ENCODE measurements at regions not wholly inside any gene's neighbourhood (a gene's known extent, or its start where the extent isn't known, plus 50 kb on each side); places are given as distances from the start of the nearest gene placed in this dataset.

DNA sequence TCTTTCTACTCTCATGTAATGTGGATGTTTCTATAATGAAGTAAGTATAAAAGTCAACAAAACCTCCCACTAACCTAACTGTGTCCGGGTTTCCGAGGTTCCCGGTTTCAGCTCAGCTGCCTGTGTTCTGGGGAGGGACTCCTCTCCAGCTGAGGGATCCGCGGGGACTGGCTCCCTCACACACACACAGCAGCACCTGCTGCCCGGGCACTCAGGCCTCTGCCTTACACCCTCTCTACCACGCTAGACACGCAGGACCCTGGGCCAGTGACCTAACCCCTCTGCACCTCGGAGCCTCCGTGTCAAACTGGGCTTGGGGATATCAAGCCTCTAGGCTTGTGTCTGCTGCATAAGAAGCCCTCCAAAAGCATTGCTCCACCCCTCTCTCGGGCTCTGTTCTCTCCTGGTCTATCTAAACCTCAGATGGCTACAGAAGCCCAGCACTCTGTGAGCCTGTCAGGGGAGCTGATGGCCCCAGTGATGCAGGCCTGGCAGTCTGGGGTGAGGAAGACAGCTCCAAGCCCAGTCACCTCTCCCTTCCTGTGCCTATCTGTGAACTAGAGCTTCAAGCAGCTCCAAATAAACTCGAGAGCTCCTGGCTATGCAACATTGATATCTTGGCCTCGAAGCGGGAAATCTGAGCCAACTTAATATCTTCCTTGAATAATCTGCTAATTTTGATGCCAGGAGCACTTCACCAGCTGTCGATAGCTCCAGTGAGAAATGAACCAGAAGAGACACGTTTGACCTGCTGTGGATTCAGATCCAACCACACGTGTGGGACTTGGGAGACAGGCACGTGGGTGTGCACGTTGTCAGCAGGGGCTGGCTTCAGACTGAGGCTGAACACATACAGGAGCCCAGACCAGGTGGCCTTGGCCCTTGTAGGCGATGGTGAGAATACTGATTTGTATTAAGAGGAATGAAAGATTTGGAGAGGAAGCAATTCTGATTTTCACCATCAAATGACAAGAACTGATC, 232.7 kb upstream of the B3GAT1 start:
- no peak overlapping the region for H3K4me3 ChIP-seq (replicated peaks; ENCODE audit: low read depth, low read length)
- TF ChIP-seq, protein P1, sequence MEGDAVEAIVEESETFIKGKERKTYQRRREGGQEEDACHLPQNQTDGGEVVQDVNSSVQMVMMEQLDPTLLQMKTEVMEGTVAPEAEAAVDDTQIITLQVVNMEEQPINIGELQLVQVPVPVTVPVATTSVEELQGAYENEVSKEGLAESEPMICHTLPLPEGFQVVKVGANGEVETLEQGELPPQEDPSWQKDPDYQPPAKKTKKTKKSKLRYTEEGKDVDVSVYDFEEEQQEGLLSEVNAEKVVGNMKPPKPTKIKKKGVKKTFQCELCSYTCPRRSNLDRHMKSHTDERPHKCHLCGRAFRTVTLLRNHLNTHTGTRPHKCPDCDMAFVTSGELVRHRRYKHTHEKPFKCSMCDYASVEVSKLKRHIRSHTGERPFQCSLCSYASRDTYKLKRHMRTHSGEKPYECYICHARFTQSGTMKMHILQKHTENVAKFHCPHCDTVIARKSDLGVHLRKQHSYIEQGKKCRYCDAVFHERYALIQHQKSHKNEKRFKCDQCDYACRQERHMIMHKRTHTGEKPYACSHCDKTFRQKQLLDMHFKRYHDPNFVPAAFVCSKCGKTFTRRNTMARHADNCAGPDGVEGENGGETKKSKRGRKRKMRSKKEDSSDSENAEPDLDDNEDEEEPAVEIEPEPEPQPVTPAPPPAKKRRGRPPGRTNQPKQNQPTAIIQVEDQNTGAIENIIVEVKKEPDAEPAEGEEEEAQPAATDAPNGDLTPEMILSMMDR (IDR thresholded peaks at IDR 0.05; ENCODE audit: low read length, missing control alignments), result no peak

DNA sequence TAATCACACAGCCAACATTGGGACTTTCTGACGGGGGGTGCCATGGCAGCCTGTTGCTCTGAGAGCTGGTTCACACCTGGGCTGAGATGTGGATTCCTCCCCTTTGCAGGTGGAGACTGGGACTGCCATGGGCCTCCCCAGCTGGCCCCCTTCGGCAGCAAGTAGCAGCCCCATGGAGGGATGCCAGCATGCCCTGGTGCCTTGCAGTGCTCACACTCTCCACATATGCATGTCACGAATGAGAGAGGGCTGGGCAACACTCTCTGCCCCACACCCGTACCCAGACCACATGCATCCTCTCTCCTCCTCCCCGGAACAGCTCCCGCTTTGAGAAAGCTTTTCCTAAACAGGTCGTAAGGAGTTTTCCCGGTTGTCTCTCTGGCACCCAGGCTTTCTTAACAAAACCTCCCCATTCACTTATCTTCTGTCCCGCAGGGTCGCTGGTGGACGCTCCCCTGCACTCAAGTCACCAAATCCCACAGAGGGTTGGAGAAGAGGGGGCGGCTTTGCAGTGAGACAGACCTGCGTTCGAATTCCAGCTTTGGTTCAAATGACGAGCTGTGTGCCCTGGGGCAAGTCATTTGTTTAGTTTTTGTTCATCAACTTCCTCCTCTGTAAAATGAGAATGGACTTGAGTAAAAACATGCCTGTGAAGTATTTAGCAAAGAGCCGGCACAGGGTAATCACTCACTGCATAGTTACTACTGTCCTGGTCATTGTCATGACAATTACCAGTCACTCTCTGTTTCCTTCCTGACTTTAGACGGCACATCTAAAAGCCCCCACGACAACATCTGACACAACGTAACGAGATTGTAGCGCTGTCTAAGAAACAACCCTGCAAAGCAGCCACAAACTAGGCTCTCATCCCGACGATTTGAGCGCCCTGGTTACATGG, 231.3 kb upstream of the B3GAT1 start:
- no peak overlapping the region for H3K4me3 ChIP-seq (replicated peaks; ENCODE audit: low read depth, low read length)
- no peak for DNase-seq (ENCODE audit: low read depth)
- TF ChIP-seq, protein P1 (IDR thresholded peaks at IDR 0.05; ENCODE audit: low read length, missing control alignments), result no peak

More for the DNA sequence above, 232.7 kb upstream of the B3GAT1 start:
- no peak for DNase-seq (ENCODE audit: low read depth)

DNA sequence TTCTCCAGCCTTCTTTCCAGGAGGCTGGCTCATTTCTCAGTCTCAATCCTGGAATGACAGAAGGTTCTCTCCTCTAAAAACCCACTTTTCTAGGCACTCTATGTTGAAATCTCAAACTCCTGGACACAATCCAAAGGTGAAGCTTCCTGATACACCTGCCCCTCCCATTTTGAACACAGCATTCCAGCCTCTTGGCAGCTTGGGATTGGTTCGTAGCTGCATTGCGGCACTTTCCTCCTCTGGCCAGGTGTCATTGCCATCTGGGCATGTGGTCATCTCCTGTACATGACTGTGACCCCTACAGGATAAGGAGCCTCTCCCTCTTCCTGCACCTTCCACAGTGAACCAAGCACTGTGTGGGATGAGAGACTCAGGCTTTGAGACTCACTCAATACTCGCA, 230.2 kb upstream of the B3GAT1 start:
- no peak for DNase-seq (ENCODE audit: low read depth)
- no peak overlapping the region for H3K4me3 ChIP-seq (replicated peaks; ENCODE audit: low read depth, low read length)
- TF ChIP-seq, protein P1 (IDR thresholded peaks at IDR 0.05; ENCODE audit: low read length, missing control alignments), result no peak

DNA sequence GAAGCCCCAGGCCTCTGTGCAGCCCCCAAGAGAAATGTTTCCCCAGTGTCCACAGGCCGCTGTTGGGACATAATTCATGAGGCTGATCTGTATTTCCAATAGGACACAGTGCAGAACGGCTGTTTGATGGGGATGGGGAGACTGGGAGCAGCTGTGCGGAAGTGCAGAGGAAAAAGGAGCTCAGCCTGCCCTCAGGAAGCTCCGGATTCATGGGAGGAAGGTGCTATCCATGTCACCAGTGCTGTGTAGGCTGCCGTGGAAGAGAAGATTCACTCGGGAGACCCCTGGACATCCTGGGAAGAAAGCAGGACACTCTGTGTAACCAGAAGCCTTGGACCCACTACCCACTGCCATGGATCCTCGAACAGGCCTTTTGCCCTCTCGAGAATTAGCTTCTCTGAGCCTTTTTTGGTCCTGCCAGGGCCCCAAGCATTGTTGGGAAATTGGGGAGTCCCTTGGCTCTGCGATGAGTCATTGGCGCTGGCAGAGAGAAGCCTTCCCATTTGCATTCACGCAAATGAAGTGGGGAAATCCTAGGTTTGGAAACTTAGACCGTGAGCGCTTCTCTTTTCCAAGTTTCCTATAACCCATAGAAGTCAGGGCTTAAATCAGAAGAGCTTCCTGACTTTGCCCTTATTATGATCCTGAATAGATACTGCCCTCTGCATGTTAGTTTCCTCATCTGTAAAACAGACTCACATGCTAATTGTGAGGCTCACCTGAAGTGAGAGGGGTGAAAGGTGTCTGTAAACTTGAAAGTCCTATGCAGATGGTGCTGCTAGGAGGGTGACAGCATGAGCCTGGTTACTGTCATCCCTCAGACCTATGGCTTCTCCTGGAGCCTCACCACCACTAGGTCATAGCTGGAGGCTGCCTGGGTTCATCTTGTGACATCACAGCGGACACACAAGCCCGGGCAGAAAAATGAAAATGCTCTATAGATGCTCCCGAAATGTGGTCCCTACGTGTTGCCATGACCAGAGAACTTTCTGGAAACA, 229.2 kb upstream of the B3GAT1 start:
- TF ChIP-seq, protein P1 (IDR thresholded peaks at IDR 0.05; ENCODE audit: low read length, missing control alignments), result no peak

DNA sequence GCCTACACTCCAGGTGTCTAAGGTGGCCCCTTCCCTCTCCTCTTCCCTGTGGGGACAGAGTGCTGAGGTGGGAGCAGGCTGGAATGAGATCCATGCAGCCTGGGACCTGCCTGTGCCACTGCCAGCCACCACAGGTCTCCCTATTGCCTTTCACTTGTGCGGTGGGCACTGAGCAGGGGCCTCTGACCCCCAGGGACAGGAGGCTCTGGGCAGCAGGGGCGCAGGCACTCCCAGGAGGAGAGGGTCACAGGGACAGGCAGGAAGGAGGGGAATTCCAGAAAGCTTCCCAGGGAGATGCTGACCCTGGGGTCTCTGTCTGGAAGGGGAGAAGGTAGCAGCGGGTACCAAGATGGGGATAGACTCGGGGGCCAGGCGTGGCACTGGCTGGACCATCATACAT, 228.5 kb upstream of the B3GAT1 start:
- no peak for DNase-seq (ENCODE audit: low read depth)
- TF ChIP-seq, protein P1 (IDR thresholded peaks at IDR 0.05; ENCODE audit: low read length, missing control alignments), result no peak
- H3K4me3 ChIP-seq (replicated peaks; ENCODE audit: low read depth, low read length), result no peak overlapping the region

More for the DNA sequence above, 229.2 kb upstream of the B3GAT1 start:
- no peak for DNase-seq (ENCODE audit: low read depth)
- H3K4me3 ChIP-seq (replicated peaks; ENCODE audit: low read depth, low read length), result no peak overlapping the region

Data from fibroblast of pulmonary artery (primary cell).